ENCODE measurements at regions not wholly inside any gene's neighbourhood (a gene's known extent, or its start where the extent isn't known, plus 50 kb on each side); places are given as distances from the start of the nearest gene placed in this dataset.

- Histone ChIP-seq H3K79me2 (ENCODE audit: control insufficient read depth, insufficient read depth, low read length) (no peaks in the 10 kb centered on the region), H3K9me1 (replicated peaks; ENCODE audit: control insufficient read depth, extremely low read depth, insufficient read depth, low read length) (no peaks in the 10 kb centered on the region), H3K9ac (replicated peaks; ENCODE audit: extremely low read depth, insufficient read depth, low read length) (no peak overlapping the region), H3K9me3 (replicated peaks; ENCODE audit: control insufficient read depth, insufficient read depth, low read length) (no peaks in the 10 kb centered on the region), H3K4me1 (ENCODE audit: control insufficient read depth, extremely low read depth, insufficient read depth, low read length) (no peaks in the 10 kb centered on the region), H3K4me2 (ENCODE audit: insufficient read depth, low read length) (no peak overlapping the region), H3K4me3 (replicated peaks in 1 of 3; ENCODE audit: insufficient read depth in 1 of 3, low read depth in 1 of 3, low read length in 3 of 3) (no peak overlapping the region), H4K20me1 (replicated peaks; ENCODE audit: control insufficient read depth, extremely low read depth, insufficient read depth, low read length) (no peaks in the 10 kb centered on the region), H2AFZ (ENCODE audit: low read depth, low read length) (no peak overlapping the region), H3K27ac (ENCODE audit: insufficient read depth, low read depth, low read length) (no peak overlapping the region), H3K27me3 (ENCODE audit: control insufficient read depth in 2 of 2, insufficient read depth in 2 of 2, low read length in 2 of 2) (peaks cover 3 to 19% of the 10 kb centered on the region in 2 experiments), H3K36me3 (ENCODE audit: control insufficient read depth in 2 of 2, extremely low read depth in 1 of 2, insufficient read depth in 2 of 2, low read length in 2 of 2) (no peaks in the 10 kb centered on the region)
- FAIRE-seq (peak; percentile 4), DNase-seq (ENCODE audit: low read depth, low spot score) (no peak)
- BruUV-seq (replicated peaks) = no TSS peak
- intact Hi-C loops (cut with micrococcal nuclease) = no loop called here
- dilution Hi-C loops (cut with MboI; ENCODE audit: extremely low pct_ligation_motif_present, low sequenced_read_pairs) = no loop called here
- ChIA-PET POLR2A (no interaction called here), CTCF (no interaction called here)
- TF ChIP-seq JUN (IDR thresholded peaks at IDR 0.05; ENCODE audit: borderline replicate concordance, insufficient read depth, insufficient read length, low read depth) = no peak
Measured at GRCh38 chr2:196530910-196531309, 108.6 kb upstream of the CCDC150 start.

DNA sequence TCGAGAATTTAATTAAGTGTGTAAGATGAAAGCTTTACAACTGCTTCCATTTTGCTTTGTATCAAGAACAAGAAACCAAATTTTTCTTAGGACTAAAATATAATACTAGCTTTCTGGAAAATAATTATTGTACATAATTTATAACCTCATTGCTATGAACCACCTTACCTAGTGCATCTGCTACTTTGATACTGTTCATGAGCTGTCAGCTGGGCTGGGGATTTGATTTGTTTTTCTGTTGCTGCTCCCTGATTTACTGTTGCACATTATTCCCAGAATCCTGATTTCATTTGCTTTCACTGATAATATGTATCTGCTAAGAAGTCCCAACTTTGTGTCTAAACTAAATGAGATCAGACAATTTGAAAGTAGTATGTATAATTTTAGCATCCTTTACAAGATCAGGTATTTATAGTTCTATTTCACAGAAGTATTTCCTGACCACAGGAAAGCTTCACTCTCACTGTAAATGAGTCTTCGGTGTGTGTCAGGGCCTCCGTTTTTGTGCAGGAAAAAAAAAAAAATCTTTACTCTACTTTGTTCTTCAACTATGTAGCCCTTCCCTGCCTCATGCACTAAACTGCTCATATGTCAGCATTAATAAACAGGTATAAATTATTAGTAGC is 105.6 kb upstream of the CCDC150 start:
- no peaks in the 10 kb centered on the region for H3K9me3 ChIP-seq (replicated peaks; ENCODE audit: control insufficient read depth, insufficient read depth, low read length)
- dilution Hi-C loops (cut with MboI; ENCODE audit: extremely low pct_ligation_motif_present, low sequenced_read_pairs) (no loop called here), intact Hi-C loops (cut with micrococcal nuclease) (loop anchor here (2.0 kb wide), 1 partner anchor 217 kb away; no protein-coding TSS in a partner anchor)
- FAIRE-seq = no peak
- POLR2A ChIA-PET = no interaction called here
- H3K9me1 ChIP-seq (replicated peaks; ENCODE audit: control insufficient read depth, extremely low read depth, insufficient read depth, low read length) = no peaks in the 10 kb centered on the region
- no peak overlapping the region for H3K4me3 ChIP-seq (replicated peaks in 1 of 3; ENCODE audit: insufficient read depth in 1 of 3, low read depth in 1 of 3, low read length in 3 of 3)
- H3K27ac ChIP-seq (ENCODE audit: insufficient read depth, low read depth, low read length) = no peak overlapping the region
- no peaks in the 10 kb centered on the region for H3K79me2 ChIP-seq (ENCODE audit: control insufficient read depth, insufficient read depth, low read length)
- no peaks in the 10 kb centered on the region for H3K4me1 ChIP-seq (ENCODE audit: control insufficient read depth, extremely low read depth, insufficient read depth, low read length)
- no peak overlapping the region for H2AFZ ChIP-seq (ENCODE audit: low read depth, low read length)
- H3K4me2 ChIP-seq (ENCODE audit: insufficient read depth, low read length) = no peak overlapping the region
- CTCF ChIA-PET = interaction anchor here (1.1 to 1.7 kb wide), 3 partner anchors 15 to 224 kb away, joined by 3 to 6 read pairs (median 6); no protein-coding TSS in a partner anchor
- BruUV-seq (replicated peaks) = no TSS peak
- H4K20me1 ChIP-seq (replicated peaks; ENCODE audit: control insufficient read depth, extremely low read depth, insufficient read depth, low read length) = no peaks in the 10 kb centered on the region
- DNase-seq (ENCODE audit: low read depth, low spot score) = no peak
- no peaks in the 10 kb centered on the region for H3K36me3 ChIP-seq (ENCODE audit: control insufficient read depth in 2 of 2, extremely low read depth in 1 of 2, insufficient read depth in 2 of 2, low read length in 2 of 2)
- H3K9ac ChIP-seq (replicated peaks; ENCODE audit: extremely low read depth, insufficient read depth, low read length) = no peak overlapping the region
- H3K27me3 ChIP-seq (ENCODE audit: control insufficient read depth in 2 of 2, insufficient read depth in 2 of 2, low read length in 2 of 2) = peaks cover 7 to 30% of the 10 kb centered on the region in 2 experiments
- no peak for TF ChIP-seq POLR2A (IDR thresholded peaks at IDR 0.05; ENCODE audit: low read depth, low read length)
- TF ChIP-seq FOS (IDR thresholded peaks at IDR 0.05; ENCODE audit: borderline replicate concordance, insufficient read depth, low read length) = no peak
- TF ChIP-seq MAX (IDR thresholded peaks at IDR 0.05; ENCODE audit: insufficient read depth, insufficient read length) = no peak
- TF ChIP-seq GATA2 (IDR thresholded peaks at IDR 0.05; ENCODE audit: insufficient read depth, insufficient read length, low read depth, low read length) = no peak
- TF ChIP-seq MYC (IDR thresholded peaks at IDR 0.05; ENCODE audit: low read depth, low read length) = no peak
- TF ChIP-seq EZH2 (IDR thresholded peaks at IDR 0.05; ENCODE audit: borderline replicate concordance, low read depth, low read length, severe bottlenecking) = no peak
- TF ChIP-seq JUN (IDR thresholded peaks at IDR 0.05; ENCODE audit: borderline replicate concordance, insufficient read depth, insufficient read length, low read depth) = no peak
- no peak for TF ChIP-seq POLR2AphosphoS5 (IDR thresholded peaks at IDR 0.05; ENCODE audit: insufficient read depth, low read depth, low read length)
- no peak for TF ChIP-seq CTCF (IDR thresholded peaks at IDR 0.05; ENCODE audit: extremely low read depth in 1 of 2, insufficient read depth in 1 of 2, low read depth in 1 of 2, low read length in 2 of 2)

All from endothelial cell of umbilical vein (primary cell).